ENCODE measurements at regions not wholly inside any gene's neighbourhood (a gene's known extent, or its start where the extent isn't known, plus 50 kb on each side); places are given as distances from the start of the nearest gene placed in this dataset.

GRCh38 chr3:69649120-69650065 is 89.9 kb upstream of the MITF start:
- ATAC-seq: peak; percentile 49
- peak overlapping the region; percentile 1 for H3K4me3 ChIP-seq
- intact Hi-C loops (cut with DNase I): no loop called here

GRCh38 chr3:69648126-69648525 is 91.1 kb upstream of the MITF start:
- intact Hi-C loops (cut with DNase I): no loop called here
- ATAC-seq: no peak
- no peak for TF ChIP-seq CTCF (IDR thresholded peaks at IDR 0.05)

More at GRCh38 chr3:69649120-69650065, 89.9 kb upstream of the MITF start:
- no peak for DNase-seq
- no peak for TF ChIP-seq CTCF (IDR thresholded peaks at IDR 0.05)
- H3K27ac ChIP-seq: no peak overlapping the region
- no peaks in the 10 kb centered on the region for H3K36me3 ChIP-seq
- H3K27me3 ChIP-seq: no peaks in the 10 kb centered on the region
- no peaks in the 10 kb centered on the region for H3K9me3 ChIP-seq
- peaks cover 22% of the 10 kb centered on the region for H3K4me1 ChIP-seq

GRCh38 chr3:69647511-69648110 is 91.7 kb upstream of the MITF start:
- Histone ChIP-seq H3K27ac (no peak overlapping the region), H3K4me1 (peaks cover 22% of the 10 kb centered on the region), H3K9me3 (no peaks in the 10 kb centered on the region), H3K27me3 (no peaks in the 10 kb centered on the region), H3K4me3 (no peak overlapping the region), H3K36me3 (no peaks in the 10 kb centered on the region)
- ATAC-seq: no peak
- no peak for TF ChIP-seq CTCF (IDR thresholded peaks at IDR 0.05)
- intact Hi-C loops (cut with DNase I): no loop called here
- no peak for DNase-seq

More at GRCh38 chr3:69648126-69648525, 91.1 kb upstream of the MITF start:
- Histone ChIP-seq H3K9me3 (no peaks in the 10 kb centered on the region), H3K27ac (no peak overlapping the region), H3K36me3 (no peaks in the 10 kb centered on the region), H3K4me3 (no peak overlapping the region), H3K4me1 (peaks cover 22% of the 10 kb centered on the region), H3K27me3 (no peaks in the 10 kb centered on the region)
- no peak for DNase-seq

GRCh38 chr3:69647081-69647480 is 92.2 kb upstream of the MITF start:
- H3K27ac ChIP-seq: no peak overlapping the region
- H3K27me3 ChIP-seq: no peaks in the 10 kb centered on the region
- H3K4me1 ChIP-seq: peaks cover 22% of the 10 kb centered on the region
- H3K4me3 ChIP-seq: no peak overlapping the region
- DNase-seq (no peak), ATAC-seq (no peak)
- H3K9me3 ChIP-seq: no peaks in the 10 kb centered on the region
- TF ChIP-seq CTCF (IDR thresholded peaks at IDR 0.05): no peak
- intact Hi-C loops (cut with DNase I): no loop called here
- H3K36me3 ChIP-seq: no peaks in the 10 kb centered on the region

GRCh38 chr3:69646287-69647067 is 92.8 kb upstream of the MITF start:
- no peak overlapping the region for H3K27ac ChIP-seq
- no peak overlapping the region for H3K4me3 ChIP-seq
- ATAC-seq: no peak
- peaks cover 22% of the 10 kb centered on the region for H3K4me1 ChIP-seq
- intact Hi-C loops (cut with DNase I): no loop called here
- H3K9me3 ChIP-seq: no peaks in the 10 kb centered on the region
- TF ChIP-seq CTCF (IDR thresholded peaks at IDR 0.05): no peak
- no peaks in the 10 kb centered on the region for H3K27me3 ChIP-seq
- no peak for DNase-seq
- no peaks in the 10 kb centered on the region for H3K36me3 ChIP-seq

Data from upper lobe of right lung (tissue), 1 donor.